HEK293T (cell line): ENCODE measurements at regions not wholly inside any gene's neighbourhood (a gene's known extent, or its start where the extent isn't known, plus 50 kb on each side); places are given as distances from the start of the nearest gene placed in this dataset.

ENCODE experiments used
- FOXM1 ChIP-seq: fragments of 450-650 bp; IDR thresholded peaks from 2 replicates; pipeline ENCODE4 v1.6.1; 2017; ENCODE audit warnings: mild to moderate bottlenecking, borderline replicate concordance
- NFRKB ChIP-seq: fragments of 450-650 bp; IDR thresholded peaks from 2 replicates; pipeline ENCODE4 v1.6.1; 2016; ENCODE audit warnings: mild to moderate bottlenecking, moderate library complexity
- SUZ12 ChIP-seq: fragments of 450-650 bp; IDR thresholded peaks from 2 replicates; pipeline ENCODE4 v1.6.1; 2016; ENCODE audit warnings: mild to moderate bottlenecking

DNA sequence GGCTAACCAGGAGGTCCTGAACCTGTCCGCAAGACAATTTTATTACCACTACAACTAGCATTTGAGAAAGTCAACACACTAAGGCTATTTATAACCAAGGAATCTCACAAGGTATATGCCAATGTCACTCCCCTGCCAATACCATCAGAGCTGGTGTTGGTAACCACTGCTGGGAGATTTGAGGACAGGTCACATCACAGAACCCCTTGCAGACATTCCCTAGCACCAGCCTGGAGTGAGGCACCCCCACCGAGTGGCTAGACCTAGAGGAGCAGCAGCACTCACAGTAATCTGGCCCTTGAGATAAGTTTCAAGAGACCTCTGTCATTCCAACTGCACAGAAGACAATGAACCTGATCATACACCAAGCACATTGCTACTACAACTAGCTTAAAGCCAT is 483.2 kb downstream of the MMUT start:
- TF ChIP-seq FOXM1 (no peak), NFRKB (no peak), SUZ12 (no peak)
